ENCODE measurements at regions not wholly inside any gene's neighbourhood (a gene's known extent, or its start where the extent isn't known, plus 50 kb on each side); places are given as distances from the start of the nearest gene placed in this dataset.

DNA sequence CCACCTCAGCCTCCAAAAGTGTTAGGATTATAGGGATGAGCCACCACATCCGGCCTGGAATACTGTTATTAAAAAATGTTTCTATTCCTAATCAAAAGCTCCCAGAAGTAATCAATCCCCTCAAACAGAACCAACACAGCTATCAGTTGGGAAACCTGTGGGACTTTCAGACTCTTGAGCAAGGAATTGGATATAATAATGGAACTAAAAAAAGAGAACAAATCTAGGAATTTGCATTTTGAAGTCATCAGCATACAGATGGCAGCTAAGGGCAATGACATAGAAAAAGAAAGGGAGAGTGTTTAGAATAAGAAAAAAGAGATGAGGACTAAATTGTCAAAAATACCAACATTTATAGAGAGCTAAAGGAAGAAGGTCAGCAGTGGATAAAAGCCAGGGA is 54.7 kb upstream of the AMN1 start:
- no peaks in the 10 kb centered on the region for H3K9me3 ChIP-seq (ENCODE audit: control insufficient read depth, low read length)

DNA sequence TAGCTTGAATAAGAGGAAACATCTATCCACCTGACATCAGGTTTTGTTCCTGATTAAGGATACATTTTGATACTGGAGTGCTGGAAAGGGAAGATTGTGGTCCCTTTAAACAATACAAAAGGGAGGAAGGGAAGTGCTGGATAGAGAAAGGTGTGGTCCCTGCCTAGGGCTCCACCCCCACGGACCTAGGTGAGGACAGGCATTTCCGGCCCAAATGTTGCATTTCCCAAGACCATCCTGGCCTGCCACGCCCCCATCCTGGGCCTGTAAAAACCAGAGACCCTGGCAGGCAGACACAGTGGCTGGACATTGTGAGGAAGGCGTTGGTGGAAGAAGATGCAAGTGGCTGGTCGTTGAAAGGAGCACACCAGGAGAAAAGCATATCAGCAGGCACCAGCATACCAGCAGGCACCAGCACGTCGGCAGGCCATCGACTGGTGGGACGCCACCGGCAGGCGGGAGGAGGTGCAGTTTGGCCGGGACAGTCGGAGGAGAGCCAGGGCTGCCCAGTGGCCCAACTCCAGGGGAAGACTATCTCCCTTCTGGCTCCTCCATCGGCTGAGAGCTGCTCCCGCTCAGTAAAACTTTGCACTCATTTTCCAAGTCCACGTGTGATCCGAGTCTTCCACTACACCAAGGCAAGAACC is 53.2 kb upstream of the AMN1 start:
- H3K9me3 ChIP-seq (ENCODE audit: control insufficient read depth, low read length), result no peaks in the 10 kb centered on the region
- no peaks in the 10 kb centered on the region for H3K79me2 ChIP-seq
- H3K4me2 ChIP-seq (ENCODE audit: low read length), result no peak overlapping the region
- no peaks in the 10 kb centered on the region for H3K27me3 ChIP-seq (ENCODE audit: control insufficient read depth, insufficient read depth, low read length)
- H3K4me1 ChIP-seq, result peaks cover 11% of the 10 kb centered on the region
- no peak overlapping the region for H3K9ac ChIP-seq
- TF ChIP-seq, protein P1, sequence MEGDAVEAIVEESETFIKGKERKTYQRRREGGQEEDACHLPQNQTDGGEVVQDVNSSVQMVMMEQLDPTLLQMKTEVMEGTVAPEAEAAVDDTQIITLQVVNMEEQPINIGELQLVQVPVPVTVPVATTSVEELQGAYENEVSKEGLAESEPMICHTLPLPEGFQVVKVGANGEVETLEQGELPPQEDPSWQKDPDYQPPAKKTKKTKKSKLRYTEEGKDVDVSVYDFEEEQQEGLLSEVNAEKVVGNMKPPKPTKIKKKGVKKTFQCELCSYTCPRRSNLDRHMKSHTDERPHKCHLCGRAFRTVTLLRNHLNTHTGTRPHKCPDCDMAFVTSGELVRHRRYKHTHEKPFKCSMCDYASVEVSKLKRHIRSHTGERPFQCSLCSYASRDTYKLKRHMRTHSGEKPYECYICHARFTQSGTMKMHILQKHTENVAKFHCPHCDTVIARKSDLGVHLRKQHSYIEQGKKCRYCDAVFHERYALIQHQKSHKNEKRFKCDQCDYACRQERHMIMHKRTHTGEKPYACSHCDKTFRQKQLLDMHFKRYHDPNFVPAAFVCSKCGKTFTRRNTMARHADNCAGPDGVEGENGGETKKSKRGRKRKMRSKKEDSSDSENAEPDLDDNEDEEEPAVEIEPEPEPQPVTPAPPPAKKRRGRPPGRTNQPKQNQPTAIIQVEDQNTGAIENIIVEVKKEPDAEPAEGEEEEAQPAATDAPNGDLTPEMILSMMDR (IDR thresholded peaks at IDR 0.05), result no peak
- no peak overlapping the region for H3K4me3 ChIP-seq (ENCODE audit: low read depth, low read length)
- no peak overlapping the region for H2AFZ ChIP-seq
- H3K27ac ChIP-seq, result no peak overlapping the region
- no peaks in the 10 kb centered on the region for H3K36me3 ChIP-seq (ENCODE audit: control insufficient read depth, insufficient read depth, low read length)

More for the DNA sequence above, 54.7 kb upstream of the AMN1 start:
- Histone ChIP-seq H3K4me1 (peaks cover 11% of the 10 kb centered on the region), H2AFZ (no peak overlapping the region), H3K27ac (no peak overlapping the region), H3K9ac (no peak overlapping the region), H3K4me3 (ENCODE audit: low read depth, low read length) (no peak overlapping the region), H3K4me2 (ENCODE audit: low read length) (no peak overlapping the region), H3K36me3 (ENCODE audit: control insufficient read depth, insufficient read depth, low read length) (no peaks in the 10 kb centered on the region), H3K27me3 (ENCODE audit: control insufficient read depth, insufficient read depth, low read length) (no peaks in the 10 kb centered on the region), H3K79me2 (no peaks in the 10 kb centered on the region)
- TF ChIP-seq, protein P1 (IDR thresholded peaks at IDR 0.05), result no peak

DNA sequence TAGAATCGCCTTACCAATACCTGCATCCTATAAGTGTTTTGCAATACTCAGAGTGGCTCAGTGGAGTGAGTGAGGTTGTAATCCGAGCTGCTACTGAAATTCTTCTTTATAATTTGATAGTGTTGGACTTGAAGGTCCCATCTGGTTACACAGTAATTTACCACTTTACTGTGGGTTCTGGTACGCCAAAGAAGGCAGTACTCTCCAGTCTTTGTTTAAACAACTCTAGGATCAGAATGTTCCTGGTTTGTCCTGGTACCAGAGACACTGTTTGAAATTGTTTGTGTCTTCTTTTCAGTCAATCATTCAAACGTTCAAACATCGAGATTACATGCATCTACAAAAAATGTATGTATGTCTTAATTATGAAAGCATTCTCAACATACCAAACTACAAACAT is 51.3 kb upstream of the AMN1 start:
- no peaks in the 10 kb centered on the region for H3K79me2 ChIP-seq
- H3K36me3 ChIP-seq (ENCODE audit: control insufficient read depth, insufficient read depth, low read length), result no peaks in the 10 kb centered on the region
- H3K4me3 ChIP-seq (ENCODE audit: low read depth, low read length), result no peak overlapping the region
- TF ChIP-seq, protein P1 (IDR thresholded peaks at IDR 0.05), result no peak
- no peak overlapping the region for H3K9ac ChIP-seq
- no peak overlapping the region for H3K27ac ChIP-seq
- H3K4me1 ChIP-seq, result peaks cover 11% of the 10 kb centered on the region
- no peak overlapping the region for H2AFZ ChIP-seq
- H3K4me2 ChIP-seq (ENCODE audit: low read length), result no peak overlapping the region
- H3K9me3 ChIP-seq (ENCODE audit: control insufficient read depth, low read length), result no peaks in the 10 kb centered on the region
- H3K27me3 ChIP-seq (ENCODE audit: control insufficient read depth, insufficient read depth, low read length), result no peaks in the 10 kb centered on the region

DNA sequence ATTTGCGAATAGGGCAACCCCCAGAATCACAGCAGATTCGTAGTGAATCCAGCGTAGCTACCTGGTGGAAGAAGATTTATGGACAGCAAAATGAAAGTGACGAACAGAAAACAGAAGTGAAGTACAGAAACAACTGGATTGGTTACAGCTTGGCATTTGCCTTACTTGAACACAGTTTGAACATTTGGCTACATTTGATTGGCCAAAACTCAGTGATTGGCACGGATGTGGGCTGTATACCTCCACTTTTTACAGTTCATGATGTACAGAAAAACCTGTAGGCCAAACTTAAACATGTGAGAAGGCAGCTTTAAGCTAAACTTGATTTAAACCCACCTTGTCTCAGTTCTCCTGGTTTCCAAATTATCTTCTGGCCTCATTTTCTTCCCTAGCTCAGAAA is 49.9 kb upstream of the AMN1 start:
- Histone ChIP-seq H3K27me3 (ENCODE audit: control insufficient read depth, insufficient read depth, low read length) (no peaks in the 10 kb centered on the region), H3K4me3 (ENCODE audit: low read depth, low read length) (no peak overlapping the region), H3K9ac (no peak overlapping the region), H3K9me3 (ENCODE audit: control insufficient read depth, low read length) (no peaks in the 10 kb centered on the region), H3K36me3 (ENCODE audit: control insufficient read depth, insufficient read depth, low read length) (no peaks in the 10 kb centered on the region), H2AFZ (peak overlapping the region; percentile 31), H3K27ac (no peak overlapping the region), H3K4me2 (ENCODE audit: low read length) (no peak overlapping the region), H3K79me2 (no peaks in the 10 kb centered on the region), H3K4me1 (peaks cover 13% of the 10 kb centered on the region)
- TF ChIP-seq, protein P1 (IDR thresholded peaks at IDR 0.05), result no peak
